ENCODE measurements at regions not wholly inside any gene's neighbourhood (a gene's known extent, or its start where the extent isn't known, plus 50 kb on each side); places are given as distances from the start of the nearest gene placed in this dataset.

DNA sequence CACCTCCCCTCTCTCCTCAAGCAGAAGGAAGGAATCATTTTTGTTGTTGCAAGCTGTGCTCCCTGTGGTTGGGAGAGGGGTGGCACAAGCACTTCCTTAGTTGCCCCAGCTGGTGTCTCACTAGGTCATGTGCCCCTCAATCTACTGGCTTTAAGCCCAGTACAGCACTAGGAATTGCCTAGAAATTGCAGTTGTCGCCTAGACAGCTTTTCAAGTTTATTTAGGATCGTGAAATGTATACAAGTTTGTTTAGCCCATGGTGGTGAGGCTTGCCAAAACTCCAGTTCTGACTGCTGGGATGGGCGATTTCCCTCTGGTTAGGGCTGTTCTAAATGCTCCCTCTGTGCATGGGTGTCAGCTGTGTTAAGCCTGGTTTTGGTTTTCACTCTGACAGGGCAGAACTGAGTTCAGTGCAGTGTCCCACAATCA lies 126.8 kb upstream of the ZNF644 start:
- no peak for DNase-seq (ENCODE audit: low spot score)

GRCh38 chr1:91141858-91142257 lies 120.0 kb upstream of the ZNF644 start:
- no peak for DNase-seq (ENCODE audit: low spot score)

- no peak for DNase-seq (ENCODE audit: low spot score)
Observed at GRCh38 chr1:91138959-91139358, 117.1 kb upstream of the ZNF644 start.

DNA sequence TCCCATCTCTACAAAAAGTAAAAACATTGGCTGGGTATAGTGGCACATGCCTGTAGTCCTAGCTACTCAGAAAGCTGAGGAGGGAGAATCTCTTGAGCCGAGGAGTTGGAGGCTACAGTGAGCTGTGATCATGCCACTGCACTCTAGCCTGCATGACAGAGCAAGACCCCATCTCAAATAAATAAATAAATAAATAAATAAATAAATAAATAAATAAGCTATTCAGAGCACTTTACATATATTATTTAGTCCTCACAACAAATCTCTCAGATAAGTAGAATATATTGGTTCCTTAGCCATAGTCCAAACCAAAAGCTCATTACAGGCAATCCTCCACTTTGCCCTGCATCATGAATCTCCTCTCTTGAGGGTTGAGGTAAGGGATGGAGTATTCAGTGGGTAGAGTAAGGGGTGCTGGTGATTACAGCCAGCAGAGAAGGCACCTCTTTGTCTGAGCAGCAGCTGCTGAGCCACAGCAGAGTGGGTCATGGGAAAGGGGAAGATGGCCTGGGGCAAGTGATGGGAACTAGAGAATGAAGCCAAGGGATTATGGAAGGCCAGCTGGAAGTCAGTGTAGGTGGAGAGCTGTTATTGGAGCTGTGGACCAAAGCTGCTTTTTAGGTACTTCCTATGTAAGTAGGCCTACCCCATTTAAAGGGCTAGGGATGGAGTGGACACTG lies 115.5 kb upstream of the ZNF644 start:
- no peak for DNase-seq (ENCODE audit: low spot score)

DNA sequence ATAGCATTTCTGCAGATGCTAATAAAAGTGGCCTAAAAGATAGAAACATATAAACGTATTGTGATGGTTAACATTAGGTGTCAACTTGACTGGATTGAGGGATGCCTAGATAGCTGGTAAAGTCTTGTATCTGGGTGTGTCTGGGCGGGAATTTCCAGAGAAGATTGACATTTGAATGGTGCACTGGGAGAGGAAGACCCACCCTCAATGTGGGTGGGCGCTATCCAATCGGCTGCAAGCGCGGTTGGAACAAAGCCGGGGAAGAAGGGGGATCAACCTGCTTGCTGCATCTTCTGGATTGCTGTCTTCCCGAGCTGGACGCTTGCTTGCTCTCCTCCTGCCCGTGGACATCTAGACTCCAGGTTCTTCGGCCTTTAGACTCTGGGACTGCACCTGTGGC lies 114.0 kb upstream of the ZNF644 start:
- no peak for DNase-seq (ENCODE audit: low spot score)

- no peak for DNase-seq (ENCODE audit: low spot score)
Observed at GRCh38 chr1:91133248-91133647, 111.4 kb upstream of the ZNF644 start.

- no peak for DNase-seq (ENCODE audit: low spot score)
Observed at GRCh38 chr1:91130256-91130985, 108.6 kb upstream of the ZNF644 start.

- DNase-seq (ENCODE audit: low spot score): no peak
Observed at GRCh38 chr1:91129458-91129857, 107.6 kb upstream of the ZNF644 start.

DNA sequence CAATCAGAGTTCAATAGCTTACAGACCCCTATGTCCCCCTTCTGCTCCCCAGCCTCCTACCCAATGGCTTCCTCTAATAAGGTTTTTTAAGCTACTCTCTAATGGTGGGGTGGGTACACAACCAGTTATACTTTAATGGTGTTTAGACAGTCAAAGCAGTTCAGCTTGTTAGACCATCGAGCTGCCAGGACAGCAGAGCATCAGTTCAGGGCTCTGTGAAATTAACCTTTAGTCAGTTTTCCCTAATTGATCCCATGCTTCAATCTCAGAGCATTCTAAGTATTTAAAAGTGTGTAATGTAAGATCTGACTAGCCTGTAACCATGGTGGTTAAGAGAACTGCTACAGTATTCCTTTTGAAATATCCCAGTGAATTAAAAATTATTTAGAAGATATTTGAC lies 107.2 kb upstream of the ZNF644 start:
- DNase-seq (ENCODE audit: low spot score): no peak

- DNase-seq (ENCODE audit: low spot score): peak; percentile 19
Observed at GRCh38 chr1:91124989-91125417, 103.2 kb upstream of the ZNF644 start.

DNA sequence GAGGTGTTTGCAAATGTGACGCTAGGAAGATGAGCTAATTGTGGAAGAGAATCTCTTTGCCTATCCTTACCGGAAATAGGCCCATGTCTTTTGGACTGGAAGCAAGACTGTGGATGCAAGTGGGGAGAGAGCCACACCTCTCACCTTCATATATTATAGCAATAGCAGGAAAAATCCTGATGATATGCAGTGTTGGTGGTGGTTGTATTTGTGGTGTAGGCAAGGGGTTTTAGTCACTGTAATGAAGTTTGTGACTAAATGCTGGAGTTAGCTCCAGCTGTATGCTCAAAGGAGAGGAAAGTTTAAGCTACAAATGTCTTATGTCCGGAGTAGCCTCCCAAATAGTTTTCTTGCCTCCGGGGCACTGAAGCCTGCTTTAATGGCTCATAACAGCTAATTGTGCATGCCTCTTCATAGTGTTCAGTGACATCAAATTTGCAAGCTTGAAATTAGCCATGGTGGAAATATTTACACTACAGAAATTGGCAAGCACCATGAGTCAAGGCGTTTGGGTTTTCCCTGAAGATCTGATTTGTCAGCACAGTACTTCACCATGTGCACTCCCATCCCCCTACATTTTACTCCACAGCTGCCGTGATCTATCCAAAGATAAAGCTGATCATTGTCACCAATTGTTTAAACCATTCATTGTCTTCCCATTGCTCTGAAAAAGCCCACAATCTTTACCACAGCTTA lies 102.6 kb upstream of the ZNF644 start:
- DNase-seq (ENCODE audit: low spot score): peak; percentile 2

DNA sequence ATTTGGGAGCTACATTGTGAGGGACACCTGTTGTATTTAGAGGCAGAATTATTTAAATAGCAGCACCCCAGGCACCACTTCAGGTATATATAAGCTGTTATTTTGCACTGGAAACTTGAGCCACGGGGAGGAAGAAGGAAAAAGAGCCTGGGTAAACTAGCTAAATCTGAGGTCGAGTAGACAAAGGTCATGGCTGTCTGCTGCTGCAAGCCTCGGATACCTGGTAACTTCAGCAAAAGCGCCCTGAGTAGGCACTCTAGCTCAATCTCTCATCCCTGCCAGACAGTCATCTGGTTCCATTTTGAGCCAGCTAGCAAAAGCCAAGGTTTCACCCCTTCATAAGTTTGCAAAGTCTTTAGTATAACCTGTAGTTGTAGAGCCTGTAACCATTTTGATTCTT lies 101.9 kb upstream of the ZNF644 start:
- DNase-seq (ENCODE audit: low spot score): no peak

- no peak for DNase-seq (ENCODE audit: low spot score)
Observed at GRCh38 chr1:91123319-91123718, 101.5 kb upstream of the ZNF644 start.

DNA sequence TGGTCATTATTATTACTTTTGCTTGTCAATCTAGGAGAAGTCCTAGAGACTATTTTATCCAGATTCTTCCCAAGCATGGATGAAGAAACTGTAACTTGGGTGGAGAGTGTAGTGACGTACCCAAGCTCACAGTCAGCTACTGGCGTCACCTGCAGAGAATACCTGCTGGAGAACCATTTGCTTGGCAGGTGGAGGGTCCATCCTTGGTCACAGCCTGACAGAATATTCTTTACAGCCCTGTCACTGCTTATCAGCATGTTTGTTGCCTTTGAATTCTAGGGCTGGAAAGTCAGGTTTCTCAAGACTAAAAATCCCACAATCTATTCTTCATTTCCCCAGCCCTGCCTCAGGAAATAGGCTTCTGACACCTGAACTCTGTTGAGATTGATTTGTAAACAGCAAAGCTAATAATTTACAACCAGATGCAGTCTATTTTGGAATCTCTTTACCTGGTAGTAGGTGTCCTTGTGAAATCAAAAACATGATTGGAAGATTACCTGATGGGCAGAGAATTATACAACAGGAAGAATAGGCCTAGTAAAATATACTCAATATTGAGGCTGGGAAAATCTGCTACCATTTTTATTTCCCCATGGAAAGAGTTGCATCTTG lies 100.4 kb upstream of the ZNF644 start:
- no peak for DNase-seq (ENCODE audit: low spot score)

DNA sequence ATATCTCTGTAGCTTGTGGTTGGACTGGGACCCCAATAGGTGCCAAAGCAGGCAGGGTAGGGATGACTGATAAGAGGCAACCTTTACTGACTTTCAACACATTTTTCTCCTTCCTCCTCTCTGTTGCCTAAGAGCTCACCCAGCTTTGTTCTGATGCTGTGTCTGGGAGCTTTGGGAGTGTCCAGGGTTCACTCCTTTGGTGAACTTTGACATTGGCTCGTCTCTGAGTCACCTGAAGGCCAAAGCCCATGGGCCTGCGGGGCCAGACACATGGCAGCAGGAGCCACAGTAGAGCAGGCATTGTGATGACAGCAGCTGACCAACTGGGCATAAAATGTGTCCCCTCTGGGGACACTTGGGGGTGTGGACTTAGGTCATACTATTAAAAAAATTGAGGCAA lies 99.5 kb upstream of the ZNF644 start:
- no peak for DNase-seq (ENCODE audit: low spot score)

- no peak for DNase-seq (ENCODE audit: low spot score)
Observed at GRCh38 chr1:91120936-91121335, 99.1 kb upstream of the ZNF644 start.

- no peak for DNase-seq (ENCODE audit: low spot score)
Observed at GRCh38 chr1:91120421-91120820, 98.6 kb upstream of the ZNF644 start.

- DNase-seq (ENCODE audit: low spot score): no peak
Observed at GRCh38 chr1:91104712-91105111, 82.9 kb upstream of the ZNF644 start.

DNA sequence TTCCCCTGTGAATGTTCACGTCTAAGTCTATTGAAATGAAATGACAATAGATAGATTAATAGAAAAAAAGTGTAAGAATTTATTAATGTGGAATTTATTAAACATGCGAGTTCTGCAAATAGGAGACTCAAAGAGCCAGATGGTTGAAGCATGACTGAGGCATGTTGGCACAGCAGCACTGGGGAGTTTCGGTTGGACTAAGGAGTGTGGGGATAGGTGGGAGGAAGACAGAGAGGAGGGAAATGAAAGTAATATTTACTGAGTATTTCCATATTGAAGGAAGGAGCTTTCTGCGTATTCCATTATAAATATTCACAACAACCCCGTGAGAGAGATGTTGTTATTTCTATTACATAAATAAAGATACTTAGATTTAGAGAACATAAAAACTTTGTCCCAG lies 79.5 kb upstream of the ZNF644 start:
- DNase-seq (ENCODE audit: low spot score): no peak

DNA sequence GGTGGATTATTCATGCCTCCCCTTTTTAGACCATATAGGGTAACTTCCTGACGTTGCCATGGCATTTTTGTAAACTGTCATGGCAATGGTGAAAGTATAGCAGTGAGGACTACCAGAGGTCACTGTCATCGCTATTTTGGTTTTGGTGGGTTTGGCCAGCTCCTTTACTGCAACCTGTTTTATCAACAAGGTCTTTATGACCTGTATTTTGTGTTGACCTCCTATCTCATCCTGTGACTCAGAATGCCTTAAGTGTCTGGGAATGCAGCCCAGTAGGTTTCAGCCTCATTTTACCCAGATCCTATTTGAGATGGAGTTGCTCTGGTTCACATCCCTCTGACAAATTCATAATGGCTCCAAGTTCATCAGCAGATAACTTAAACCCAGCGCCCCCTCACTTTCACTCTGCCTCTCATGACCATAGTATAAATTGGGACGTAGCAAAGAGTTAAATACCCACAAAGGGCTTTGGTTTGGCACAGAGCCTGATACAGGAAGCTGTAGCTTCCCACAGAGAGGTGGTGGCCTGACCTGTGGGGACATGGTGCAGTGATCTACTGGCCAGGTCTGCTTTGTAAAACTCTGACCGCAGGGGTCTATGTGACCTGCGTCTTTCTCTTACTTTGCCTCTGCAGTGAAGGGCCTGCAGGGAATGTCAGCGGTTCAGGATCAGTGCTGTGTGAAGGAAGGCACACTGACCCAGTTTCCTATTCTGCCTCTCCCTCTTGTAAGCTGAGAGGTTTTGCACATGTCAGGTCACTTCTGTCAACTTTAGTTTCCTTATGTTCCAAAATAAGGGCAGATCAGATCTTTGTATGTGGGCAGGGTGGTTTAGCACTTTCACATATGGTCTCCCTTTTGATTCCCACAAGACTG lies 78.1 kb upstream of the ZNF644 start:
- DNase-seq (ENCODE audit: low spot score): no peak

GRCh38 chr1:91098299-91098906 lies 76.6 kb upstream of the ZNF644 start:
- no peak for DNase-seq (ENCODE audit: low spot score)

All from CD4-positive, alpha-beta T cell treated with Interleukin-15 for 4 hours (primary cell).